ENCODE measurements at regions not wholly inside any gene's neighbourhood (a gene's known extent, or its start where the extent isn't known, plus 50 kb on each side); places are given as distances from the start of the nearest gene placed in this dataset.

- DNase-seq: no peak
- CTCF ChIA-PET: no interaction called here
- H3K4me3 Mint-ChIP-seq: no peak overlapping the region
- no peaks in the 10 kb centered on the region for H3K27me3 Mint-ChIP-seq
- peaks cover 2% of the 10 kb centered on the region for H3K9me3 Mint-ChIP-seq
- no peaks in the 10 kb centered on the region for H3K4me1 Mint-ChIP-seq
- POLR2A ChIA-PET: no interaction called here
- no peaks in the 10 kb centered on the region for H3K36me3 Mint-ChIP-seq (ENCODE audit: low read depth)
- H3K27ac Mint-ChIP-seq: no peak overlapping the region
Measured at GRCh38 chr10:65350611-65351010, 1575.2 kb upstream of the LRRTM3 start.

DNA sequence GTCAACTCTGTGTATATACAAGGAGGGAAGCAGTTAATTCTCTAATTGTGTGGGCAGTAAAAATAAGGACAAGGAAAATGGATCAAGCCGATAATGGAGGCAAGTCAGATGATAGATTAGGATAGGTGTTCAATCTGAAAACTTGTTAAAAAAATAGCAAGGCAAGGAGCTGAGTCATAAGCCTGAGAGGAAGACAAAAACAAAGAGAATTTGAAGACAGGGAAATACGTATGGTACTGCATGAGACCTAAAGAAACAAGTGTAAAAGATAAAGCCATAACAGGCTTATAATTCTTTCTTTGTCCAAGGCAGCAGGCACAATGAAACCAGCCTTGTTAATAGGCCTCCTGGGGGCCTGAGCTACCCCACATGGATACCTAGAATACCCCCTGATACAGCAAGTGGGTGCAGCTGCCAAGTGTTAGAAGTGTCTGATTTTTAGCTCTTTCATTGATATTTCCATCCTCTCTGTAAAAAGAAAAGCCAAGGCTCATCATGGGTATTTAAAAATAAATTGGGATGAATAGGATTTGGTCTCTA, 1570.6 kb upstream of the LRRTM3 start:
- Mint-ChIP-seq H3K4me1 (no peaks in the 10 kb centered on the region), H3K9me3 (peaks cover 3% of the 10 kb centered on the region), H3K36me3 (ENCODE audit: low read depth) (no peaks in the 10 kb centered on the region), H3K4me3 (no peak overlapping the region), H3K27me3 (no peaks in the 10 kb centered on the region), H3K27ac (no peak overlapping the region)
- POLR2A ChIA-PET: no interaction called here
- CTCF ChIA-PET: no interaction called here
- DNase-seq: no peak

- ChIA-PET POLR2A (no interaction called here), CTCF (no interaction called here)
- Mint-ChIP-seq H3K4me1 (no peaks in the 10 kb centered on the region), H3K27ac (no peak overlapping the region), H3K9me3 (peaks cover 3% of the 10 kb centered on the region), H3K36me3 (ENCODE audit: low read depth) (no peaks in the 10 kb centered on the region), H3K27me3 (no peaks in the 10 kb centered on the region), H3K4me3 (no peak overlapping the region)
- no peak for DNase-seq
Measured at GRCh38 chr10:65358565-65358964, 1567.3 kb upstream of the LRRTM3 start.

- ChIA-PET POLR2A (no interaction called here), CTCF (no interaction called here)
- Mint-ChIP-seq H3K4me3 (no peak overlapping the region), H3K36me3 (ENCODE audit: low read depth) (no peaks in the 10 kb centered on the region), H3K27ac (no peak overlapping the region), H3K4me1 (no peaks in the 10 kb centered on the region), H3K9me3 (peaks cover 6% of the 10 kb centered on the region), H3K27me3 (no peaks in the 10 kb centered on the region)
- DNase-seq: no peak
Measured at GRCh38 chr10:65360497-65360896, 1565.3 kb upstream of the LRRTM3 start.

GRCh38 chr10:65365878-65366277, 1560.0 kb upstream of the LRRTM3 start:
- H3K4me3 Mint-ChIP-seq: no peak overlapping the region
- POLR2A ChIA-PET: no interaction called here
- CTCF ChIA-PET: no interaction called here
- no peak overlapping the region for H3K27ac Mint-ChIP-seq
- H3K4me1 Mint-ChIP-seq: no peaks in the 10 kb centered on the region
- no peaks in the 10 kb centered on the region for H3K36me3 Mint-ChIP-seq (ENCODE audit: low read depth)
- DNase-seq: no peak
- peaks cover 3% of the 10 kb centered on the region for H3K9me3 Mint-ChIP-seq
- no peaks in the 10 kb centered on the region for H3K27me3 Mint-ChIP-seq

DNA sequence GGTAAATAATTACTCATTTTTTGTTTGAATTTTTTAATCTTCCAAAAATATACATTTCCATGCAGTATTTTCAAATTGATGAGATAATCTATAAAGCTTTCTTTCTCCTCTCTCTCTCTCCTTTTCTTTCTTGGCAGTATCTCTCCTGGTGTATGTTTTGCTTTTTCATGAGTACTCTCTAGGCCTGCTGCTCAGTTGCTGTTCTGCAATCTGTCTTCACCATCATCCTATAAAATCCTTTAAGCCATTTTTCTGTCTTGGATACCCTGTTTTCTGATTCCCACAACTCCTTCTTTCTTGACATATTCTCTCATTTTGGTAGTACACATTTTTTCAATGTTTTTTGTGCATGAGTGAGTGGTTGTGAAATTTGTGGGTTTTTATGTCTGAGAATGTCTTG, 1558.1 kb upstream of the LRRTM3 start:
- no peak for DNase-seq
- no peaks in the 10 kb centered on the region for H3K4me1 Mint-ChIP-seq
- POLR2A ChIA-PET: no interaction called here
- no peak overlapping the region for H3K4me3 Mint-ChIP-seq
- no peaks in the 10 kb centered on the region for H3K36me3 Mint-ChIP-seq (ENCODE audit: low read depth)
- peaks cover 3% of the 10 kb centered on the region for H3K9me3 Mint-ChIP-seq
- no peaks in the 10 kb centered on the region for H3K27me3 Mint-ChIP-seq
- CTCF ChIA-PET: no interaction called here
- no peak overlapping the region for H3K27ac Mint-ChIP-seq

DNA sequence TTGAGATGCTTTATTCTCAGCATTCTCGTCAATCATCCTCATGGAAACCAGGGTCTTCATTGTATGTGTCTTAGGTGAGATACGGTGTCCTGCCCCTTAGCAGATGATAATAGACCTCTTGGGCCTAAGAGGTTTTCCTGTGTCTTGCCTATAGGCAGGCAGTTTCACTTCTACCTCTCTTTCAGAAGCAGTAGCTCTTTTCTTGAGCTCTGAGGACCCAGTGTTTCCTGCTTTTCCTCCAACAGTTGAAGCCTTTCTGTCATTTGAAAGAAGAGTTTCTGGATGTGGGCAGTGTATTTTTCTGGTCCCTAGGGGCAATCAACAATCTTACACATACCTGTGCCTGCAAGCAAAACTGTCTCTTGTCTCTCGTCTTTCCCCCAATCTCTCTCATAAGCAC, 1550.3 kb upstream of the LRRTM3 start:
- no peak for DNase-seq
- no peaks in the 10 kb centered on the region for H3K27me3 Mint-ChIP-seq
- no peaks in the 10 kb centered on the region for H3K4me1 Mint-ChIP-seq
- no peak overlapping the region for H3K27ac Mint-ChIP-seq
- H3K4me3 Mint-ChIP-seq: no peak overlapping the region
- CTCF ChIA-PET: no interaction called here
- POLR2A ChIA-PET: no interaction called here
- H3K36me3 Mint-ChIP-seq (ENCODE audit: low read depth): no peaks in the 10 kb centered on the region
- peaks cover 9% of the 10 kb centered on the region for H3K9me3 Mint-ChIP-seq

GRCh38 chr10:65377687-65378086, 1548.1 kb upstream of the LRRTM3 start:
- DNase-seq: no peak
- no peak overlapping the region for H3K27ac Mint-ChIP-seq
- no peaks in the 10 kb centered on the region for H3K36me3 Mint-ChIP-seq (ENCODE audit: low read depth)
- POLR2A ChIA-PET: no interaction called here
- CTCF ChIA-PET: no interaction called here
- peaks cover 9% of the 10 kb centered on the region for H3K9me3 Mint-ChIP-seq
- no peaks in the 10 kb centered on the region for H3K27me3 Mint-ChIP-seq
- H3K4me3 Mint-ChIP-seq: no peak overlapping the region
- H3K4me1 Mint-ChIP-seq: no peaks in the 10 kb centered on the region

- Mint-ChIP-seq H3K27ac (no peak overlapping the region), H3K4me3 (no peak overlapping the region), H3K36me3 (ENCODE audit: low read depth) (no peaks in the 10 kb centered on the region), H3K4me1 (no peaks in the 10 kb centered on the region), H3K9me3 (peaks cover 2% of the 10 kb centered on the region), H3K27me3 (no peaks in the 10 kb centered on the region)
- DNase-seq: no peak
- POLR2A ChIA-PET: no interaction called here
- CTCF ChIA-PET: no interaction called here
Measured at GRCh38 chr10:65394502-65395297, 1531.1 kb upstream of the LRRTM3 start.

DNA sequence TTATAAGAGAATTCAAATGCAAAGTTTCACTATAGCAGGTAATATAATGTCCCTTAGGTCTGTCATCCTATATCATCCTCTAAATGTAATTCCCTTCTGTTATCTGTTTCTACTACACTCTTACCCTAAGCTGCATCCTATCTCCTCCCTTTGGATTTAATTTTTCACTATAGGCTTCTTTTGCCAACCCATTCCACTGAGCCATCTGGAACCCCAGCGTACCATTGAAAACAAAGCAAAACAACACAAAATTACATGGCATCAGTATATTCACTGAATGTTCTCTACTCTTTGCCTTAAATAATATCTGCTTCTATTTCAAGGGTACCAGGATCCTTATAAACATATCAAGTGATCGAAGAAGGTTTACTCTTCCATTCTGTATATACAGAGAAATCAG, 1530.2 kb upstream of the LRRTM3 start:
- H3K27me3 Mint-ChIP-seq: no peaks in the 10 kb centered on the region
- no peak overlapping the region for H3K4me3 Mint-ChIP-seq
- no peak overlapping the region for H3K27ac Mint-ChIP-seq
- H3K4me1 Mint-ChIP-seq: no peaks in the 10 kb centered on the region
- ChIA-PET POLR2A (no interaction called here), CTCF (no interaction called here)
- no peaks in the 10 kb centered on the region for H3K36me3 Mint-ChIP-seq (ENCODE audit: low read depth)
- H3K9me3 Mint-ChIP-seq: peaks cover 2% of the 10 kb centered on the region
- no peak for DNase-seq

DNA sequence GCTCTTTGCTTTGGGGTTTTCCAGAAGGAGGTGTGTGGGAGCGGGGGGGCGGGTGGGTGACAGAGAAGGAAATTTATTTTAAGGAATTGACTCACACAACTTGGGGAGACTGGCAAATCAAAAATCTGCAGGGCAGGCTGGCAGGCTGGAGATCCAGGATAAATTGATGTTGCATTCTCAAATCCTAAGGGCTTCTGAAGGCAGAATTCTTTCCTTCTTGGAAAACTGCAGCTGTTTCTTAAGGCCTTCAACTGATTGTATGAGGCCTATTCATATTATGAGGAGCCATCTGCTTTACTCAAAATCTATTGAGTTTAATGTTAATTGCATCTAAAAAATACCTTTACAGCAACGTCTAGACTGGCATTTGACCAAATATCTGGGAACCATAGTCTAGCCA, 1528.8 kb upstream of the LRRTM3 start:
- H3K9me3 Mint-ChIP-seq: peaks cover 2% of the 10 kb centered on the region
- no peaks in the 10 kb centered on the region for H3K4me1 Mint-ChIP-seq
- no peak overlapping the region for H3K27ac Mint-ChIP-seq
- DNase-seq: no peak
- ChIA-PET CTCF (no interaction called here), POLR2A (no interaction called here)
- H3K36me3 Mint-ChIP-seq (ENCODE audit: low read depth): no peaks in the 10 kb centered on the region
- H3K27me3 Mint-ChIP-seq: no peaks in the 10 kb centered on the region
- H3K4me3 Mint-ChIP-seq: no peak overlapping the region

DNA sequence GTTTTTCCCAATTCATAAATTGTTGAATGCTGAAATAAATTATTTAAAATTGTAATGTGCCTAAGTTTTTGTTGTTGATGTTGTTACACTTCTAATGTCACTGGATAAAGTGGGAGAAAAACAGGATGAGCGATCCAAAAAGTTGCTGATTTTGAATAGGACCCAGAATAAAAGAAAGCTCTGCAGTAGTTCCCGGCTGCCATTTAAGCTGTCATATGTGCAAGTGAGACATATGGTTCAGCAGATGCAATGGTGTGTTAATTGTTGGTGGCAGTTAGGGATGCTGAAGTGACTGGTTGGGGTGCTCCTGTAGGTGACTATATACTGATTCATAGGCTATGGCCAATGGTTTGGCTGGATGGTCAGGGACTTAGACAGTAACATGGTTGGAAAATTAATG, 1517.4 kb upstream of the LRRTM3 start:
- Mint-ChIP-seq H3K4me1 (no peaks in the 10 kb centered on the region), H3K36me3 (ENCODE audit: low read depth) (no peaks in the 10 kb centered on the region), H3K9me3 (peaks cover 14% of the 10 kb centered on the region), H3K27me3 (no peaks in the 10 kb centered on the region), H3K27ac (no peak overlapping the region), H3K4me3 (no peak overlapping the region)
- ChIA-PET CTCF (no interaction called here), POLR2A (no interaction called here)
- no peak for DNase-seq

GRCh38 chr10:65413001-65413400, 1512.8 kb upstream of the LRRTM3 start:
- no peaks in the 10 kb centered on the region for H3K27me3 Mint-ChIP-seq
- POLR2A ChIA-PET: no interaction called here
- no peak for DNase-seq
- H3K4me3 Mint-ChIP-seq: no peak overlapping the region
- H3K9me3 Mint-ChIP-seq: peaks cover 18% of the 10 kb centered on the region
- no peaks in the 10 kb centered on the region for H3K4me1 Mint-ChIP-seq
- CTCF ChIA-PET: no interaction called here
- no peak overlapping the region for H3K27ac Mint-ChIP-seq
- H3K36me3 Mint-ChIP-seq (ENCODE audit: low read depth): no peaks in the 10 kb centered on the region

GRCh38 chr10:65415318-65415717, 1510.5 kb upstream of the LRRTM3 start:
- Mint-ChIP-seq H3K9me3 (peaks cover 12% of the 10 kb centered on the region), H3K4me3 (no peak overlapping the region), H3K27ac (no peak overlapping the region), H3K27me3 (no peaks in the 10 kb centered on the region), H3K36me3 (ENCODE audit: low read depth) (no peaks in the 10 kb centered on the region), H3K4me1 (no peaks in the 10 kb centered on the region)
- POLR2A ChIA-PET: no interaction called here
- CTCF ChIA-PET: no interaction called here
- DNase-seq: no peak

Data from activated CD4-positive, alpha-beta memory T cell treated with anti-CD3 and anti-CD28 coated beads, Interleukin-2, amount 10 ng/mL, durations not matched to agents 7 days and 5 days (primary cell).